AG04449 (cell line): ENCODE measurements at regions not wholly inside any gene's neighbourhood (a gene's known extent, or its start where the extent isn't known, plus 50 kb on each side); places are given as distances from the start of the nearest gene placed in this dataset.
"Not testable (repeated sequence)": the region's sequence is repeated elsewhere in the genome, so short reads cannot be mapped to it uniquely, and the experiment has no call there.

Experiments used
- CTCF ChIA-PET: fragments of 350-600 bp; formaldehyde crosslinking; extraction: SDS; loops from one replicate; lab custom pipeline; 2021; ENCODE audit warnings: antibody characterized with exemption; lab: Yijun Ruan, JAX
- POLR2A ChIA-PET: fragments of 400-600, 350-600 bp; formaldehyde crosslinking; extraction: SDS; loops from one replicate; lab custom pipeline; 2020; ENCODE audit warnings: antibody characterized with exemption, inconsistent platforms; lab: Yijun Ruan, JAX
- DNase-seq: peaks from one replicate; pipeline ENCODE4 v3.0.0-alpha.2; 2010; ENCODE audit warnings: low read depth, low spot score
- H3K4me3 ChIP-seq: 2 replicates; pipeline ENCODE4 v1.5.1; 2011; ENCODE audit warnings: low read depth, mild to moderate bottlenecking, control low read depth, low read length

DNA sequence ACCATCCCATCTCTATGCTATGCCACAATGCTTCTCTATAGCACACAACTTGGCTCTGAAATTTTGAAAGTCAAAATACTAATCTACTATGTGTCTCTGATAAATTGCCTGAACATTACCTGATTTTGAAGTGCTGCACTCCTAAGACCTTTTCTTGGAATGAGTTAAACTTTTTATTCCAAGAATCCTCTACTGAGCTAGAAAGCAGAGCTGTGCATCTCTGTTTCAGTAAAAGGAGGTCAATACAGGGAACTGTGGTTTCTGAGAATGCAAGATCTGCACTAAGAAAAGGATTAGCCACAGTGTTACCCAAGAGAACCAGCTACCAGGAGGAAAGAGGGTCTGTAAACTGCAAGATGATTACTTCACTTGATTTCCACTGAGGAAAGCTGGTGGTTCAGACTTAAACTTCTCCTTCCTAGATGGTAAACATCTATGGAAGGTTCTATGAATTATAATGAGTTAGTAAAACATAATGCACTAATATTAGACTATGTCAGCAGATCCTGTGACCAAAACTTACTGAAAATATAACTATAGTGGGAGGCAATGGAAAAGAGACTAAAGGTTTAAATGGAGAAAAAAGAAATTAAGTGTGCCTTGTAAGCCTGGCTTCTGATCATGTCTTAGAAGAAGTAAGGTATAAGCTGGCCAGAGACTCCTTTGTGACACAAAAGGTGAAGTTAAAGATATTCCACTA lies 588.0 kb upstream of the DEFB115 start:
- DNase-seq, POLR2A ChIA-PET, CTCF ChIA-PET, H3K4me3 ChIP-seq: not testable (repeated sequence)

DNA sequence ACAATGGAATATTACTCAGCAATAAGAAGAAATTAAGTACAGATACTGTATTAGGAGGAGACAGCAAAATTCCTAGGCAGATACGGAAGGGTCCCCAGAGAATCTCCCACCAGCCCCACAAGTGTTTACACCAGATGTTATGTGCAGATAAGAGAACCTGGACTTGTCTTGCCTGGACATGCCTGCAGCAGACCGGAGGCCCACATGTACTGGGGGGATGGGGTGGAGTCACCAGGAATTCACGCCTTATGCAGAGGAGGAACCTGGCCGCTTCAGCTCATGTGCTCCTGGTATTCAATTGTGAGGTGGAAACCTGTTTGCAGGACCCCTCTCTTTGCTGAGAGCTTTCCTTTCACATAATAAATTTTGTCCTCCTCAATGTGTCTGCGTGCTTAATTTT lies 586.3 kb upstream of the DEFB115 start:
- POLR2A ChIA-PET, CTCF ChIA-PET, DNase-seq, H3K4me3 ChIP-seq: not testable (repeated sequence)

DNA sequence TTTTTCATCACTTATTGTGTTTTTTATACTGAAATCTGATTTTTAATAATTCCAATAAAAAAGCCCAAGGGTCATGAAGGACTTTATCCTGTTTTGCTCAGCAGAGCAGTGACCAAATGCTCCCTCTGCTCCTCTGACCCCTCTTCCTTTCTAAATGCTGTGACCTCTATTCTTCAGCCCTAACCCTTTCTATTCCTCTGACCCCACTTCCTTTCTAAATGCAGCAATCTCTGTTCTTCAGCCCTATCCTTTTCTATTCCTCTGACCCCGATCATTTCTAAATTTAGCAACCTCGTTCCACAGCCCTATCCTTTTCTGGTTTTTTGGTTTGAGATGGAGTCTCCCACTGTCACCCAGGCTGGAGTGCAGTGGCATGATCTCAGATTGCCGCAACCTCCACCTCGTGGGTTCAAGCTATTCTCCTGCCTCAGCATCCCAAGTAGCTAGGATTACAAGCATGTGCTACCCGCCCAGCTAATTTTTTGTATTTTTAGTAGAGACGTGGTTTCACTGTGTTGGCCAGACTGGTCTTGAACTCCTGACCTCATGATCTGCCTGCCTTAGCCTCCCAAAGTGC lies 581.4 kb upstream of the DEFB115 start:
- CTCF ChIA-PET, POLR2A ChIA-PET: not testable (repeated sequence)

DNA sequence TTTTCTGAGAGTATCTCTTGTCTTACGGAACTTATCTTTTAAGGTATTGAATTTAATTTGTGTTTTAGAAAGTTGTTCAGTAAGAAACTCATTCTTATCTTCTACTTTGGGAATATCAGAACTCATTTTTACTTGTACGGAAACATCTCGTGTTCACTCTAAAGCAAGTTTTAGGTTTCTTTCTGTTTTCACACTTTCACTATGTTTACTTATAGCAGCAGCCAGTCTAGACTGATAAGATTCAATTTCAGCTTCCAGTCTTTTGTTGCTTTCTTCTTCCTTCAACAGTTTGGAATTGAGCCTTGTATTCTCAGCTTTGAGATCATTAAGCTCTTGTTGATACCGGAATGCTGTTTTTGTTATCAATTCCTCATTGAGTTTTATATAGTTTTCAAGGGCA lies 575.2 kb upstream of the DEFB115 start:
- CTCF ChIA-PET, DNase-seq, H3K4me3 ChIP-seq, POLR2A ChIA-PET: not testable (repeated sequence)

More for the DNA sequence above, 581.4 kb upstream of the DEFB115 start:
- not testable (repeated sequence) for H3K4me3 ChIP-seq, DNase-seq

DNA sequence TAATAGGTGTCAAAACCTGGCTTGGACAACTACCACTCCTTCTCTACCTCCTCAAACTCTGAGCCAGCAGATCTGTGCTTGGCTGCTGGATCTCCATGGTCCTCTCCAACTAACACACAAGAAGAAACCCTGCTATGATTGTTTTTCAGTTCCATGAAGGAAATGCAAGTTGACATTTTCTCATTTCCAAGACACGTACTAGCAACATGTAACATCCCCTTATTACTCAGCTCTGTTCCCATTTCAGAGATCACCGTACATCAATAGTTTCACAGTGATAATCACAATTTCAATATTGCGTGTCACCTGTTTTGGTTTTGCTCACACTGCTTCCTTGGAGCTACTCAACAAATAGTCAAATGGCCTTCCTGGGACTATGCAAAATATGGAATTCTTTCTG lies 544.6 kb upstream of the DEFB115 start:
- H3K4me3 ChIP-seq, POLR2A ChIA-PET, CTCF ChIA-PET, DNase-seq: not testable (repeated sequence)

DNA sequence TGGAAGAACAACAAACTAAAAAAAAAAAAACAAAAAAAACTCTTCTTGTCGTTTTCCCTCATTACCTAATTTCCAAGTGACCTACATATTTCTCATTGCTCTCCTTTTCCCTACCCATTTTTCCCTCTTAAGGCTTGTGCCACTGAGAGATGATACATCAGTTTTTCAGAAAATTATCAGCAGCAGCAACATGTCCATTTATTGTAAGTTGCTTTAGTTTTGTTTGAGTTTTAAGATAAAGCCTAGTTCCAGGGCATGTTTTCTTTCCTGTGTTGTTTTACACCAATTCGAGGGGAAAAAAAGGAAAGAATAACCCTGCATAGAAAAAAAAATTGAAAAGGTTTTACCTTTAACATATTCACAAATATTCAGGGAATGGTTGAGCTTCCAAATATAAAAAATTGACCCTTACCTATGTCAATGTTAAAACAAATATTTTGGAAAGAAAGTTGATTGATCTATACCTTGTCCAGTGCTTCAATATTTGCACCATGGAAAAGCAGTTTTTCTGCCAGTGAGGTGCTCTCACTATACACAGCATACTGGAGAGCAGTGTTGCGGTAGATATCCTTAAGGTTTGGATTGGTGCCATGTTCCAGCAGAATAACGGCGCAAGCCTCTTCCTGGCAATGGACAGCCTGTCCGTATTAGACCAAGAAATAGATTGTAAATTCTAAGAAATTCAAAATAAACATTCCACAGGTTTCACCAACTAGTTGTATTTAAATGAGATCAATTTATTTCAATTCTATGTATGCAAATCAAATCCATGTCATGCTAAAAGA lies 537.9 kb upstream of the DEFB115 start:
- CTCF ChIA-PET, POLR2A ChIA-PET, DNase-seq, H3K4me3 ChIP-seq: not testable (repeated sequence)

DNA sequence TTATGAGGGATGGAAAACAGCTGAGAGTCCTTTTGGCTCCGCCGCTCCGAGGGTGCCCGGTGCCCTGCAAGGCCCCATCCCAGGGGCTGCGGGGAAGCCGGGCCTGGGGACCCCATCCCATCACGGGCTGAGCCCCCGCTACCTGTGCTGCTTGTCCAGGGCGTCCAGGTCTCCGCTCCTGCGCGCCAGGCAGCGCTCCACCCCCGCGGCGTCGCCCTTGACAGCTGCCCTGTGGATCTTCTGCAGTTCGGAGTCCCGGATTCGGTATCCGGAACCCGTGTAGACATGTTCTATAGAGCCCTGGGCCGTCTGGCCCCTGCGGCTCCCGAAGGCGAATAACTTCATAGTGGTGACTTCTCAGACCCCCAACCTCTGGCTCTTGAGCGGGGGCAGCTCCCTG lies 534.0 kb upstream of the DEFB115 start:
- H3K4me3 ChIP-seq, DNase-seq, CTCF ChIA-PET, POLR2A ChIA-PET: not testable (repeated sequence)

DNA sequence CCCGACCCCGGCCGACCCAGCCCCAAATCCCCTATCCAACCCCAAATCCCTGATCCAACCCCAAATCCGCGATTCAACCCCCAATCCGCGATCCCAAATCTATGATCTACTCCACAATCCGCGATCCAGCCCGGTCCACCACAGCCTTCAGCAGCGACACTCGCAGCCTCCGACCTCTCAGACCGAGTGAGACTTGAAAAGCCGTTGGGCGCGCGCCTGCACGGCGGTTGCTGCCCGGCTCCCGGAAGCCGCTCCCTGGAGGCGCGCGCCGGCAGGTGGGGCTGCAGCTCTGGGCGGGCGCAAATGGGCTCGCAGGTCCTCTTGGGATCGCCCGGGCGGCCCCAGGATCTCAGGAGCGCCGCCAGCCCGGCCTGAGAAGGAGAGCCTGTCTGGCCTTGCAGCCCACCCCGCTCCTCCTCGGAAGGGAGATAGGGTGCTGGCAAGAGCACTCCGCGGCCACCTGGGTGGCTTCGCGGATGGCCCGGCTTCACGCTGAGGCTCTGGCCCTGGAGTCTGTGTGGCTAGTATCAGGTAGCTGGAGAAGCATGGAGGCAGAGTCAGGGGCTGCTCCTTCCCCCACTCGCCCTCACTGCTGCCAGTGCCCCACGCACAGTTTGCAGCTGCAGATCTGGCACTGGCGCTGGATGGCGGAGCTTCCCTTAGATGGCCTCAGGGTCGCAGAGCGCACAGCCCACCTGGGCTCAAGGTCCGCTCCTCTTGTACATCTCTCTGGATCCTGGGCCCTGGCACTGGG lies 533.4 kb upstream of the DEFB115 start:
- DNase-seq, H3K4me3 ChIP-seq, POLR2A ChIA-PET, CTCF ChIA-PET: not testable (repeated sequence)

DNA sequence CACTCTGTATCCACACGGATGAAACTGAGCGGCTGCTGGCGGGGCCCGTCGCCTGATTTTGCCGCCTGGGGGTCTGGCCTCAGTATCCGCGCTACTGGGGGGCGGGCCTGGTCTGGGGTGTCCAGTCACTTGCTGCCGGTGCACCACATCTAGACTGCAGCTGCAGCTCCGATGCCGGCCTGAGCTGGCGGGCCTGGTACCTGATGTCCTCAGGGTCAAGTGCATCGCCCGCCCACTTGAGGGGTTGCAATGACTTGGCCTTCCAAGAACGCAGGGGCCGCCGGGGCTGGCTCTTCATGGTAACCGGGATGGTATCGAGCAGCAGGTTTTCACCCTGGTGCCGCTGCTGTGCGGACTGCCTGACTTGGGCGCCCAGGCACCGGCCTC lies 532.8 kb upstream of the DEFB115 start:
- CTCF ChIA-PET, DNase-seq, H3K4me3 ChIP-seq, POLR2A ChIA-PET: not testable (repeated sequence)

DNA sequence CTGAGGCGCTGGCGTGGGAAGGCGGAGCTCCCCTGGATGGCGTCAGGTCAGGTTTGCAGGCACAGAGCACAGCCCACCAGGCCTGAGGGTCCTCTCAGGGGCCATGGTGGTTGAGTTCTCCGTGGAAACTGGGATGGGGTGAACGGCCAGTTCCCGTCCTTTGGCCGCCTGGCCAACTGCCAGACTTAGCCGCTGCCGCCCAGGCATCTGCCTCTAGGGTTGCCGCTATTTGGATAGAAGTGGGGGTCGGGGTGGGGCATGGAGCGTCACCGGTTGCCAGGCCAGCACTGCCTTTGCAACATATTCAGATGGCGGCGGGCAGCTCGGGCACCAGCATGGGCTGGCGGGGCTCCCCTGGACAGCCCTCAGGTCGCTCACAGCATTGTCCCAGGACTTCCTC lies 532.3 kb upstream of the DEFB115 start:
- DNase-seq, H3K4me3 ChIP-seq, POLR2A ChIA-PET, CTCF ChIA-PET: not testable (repeated sequence)

DNA sequence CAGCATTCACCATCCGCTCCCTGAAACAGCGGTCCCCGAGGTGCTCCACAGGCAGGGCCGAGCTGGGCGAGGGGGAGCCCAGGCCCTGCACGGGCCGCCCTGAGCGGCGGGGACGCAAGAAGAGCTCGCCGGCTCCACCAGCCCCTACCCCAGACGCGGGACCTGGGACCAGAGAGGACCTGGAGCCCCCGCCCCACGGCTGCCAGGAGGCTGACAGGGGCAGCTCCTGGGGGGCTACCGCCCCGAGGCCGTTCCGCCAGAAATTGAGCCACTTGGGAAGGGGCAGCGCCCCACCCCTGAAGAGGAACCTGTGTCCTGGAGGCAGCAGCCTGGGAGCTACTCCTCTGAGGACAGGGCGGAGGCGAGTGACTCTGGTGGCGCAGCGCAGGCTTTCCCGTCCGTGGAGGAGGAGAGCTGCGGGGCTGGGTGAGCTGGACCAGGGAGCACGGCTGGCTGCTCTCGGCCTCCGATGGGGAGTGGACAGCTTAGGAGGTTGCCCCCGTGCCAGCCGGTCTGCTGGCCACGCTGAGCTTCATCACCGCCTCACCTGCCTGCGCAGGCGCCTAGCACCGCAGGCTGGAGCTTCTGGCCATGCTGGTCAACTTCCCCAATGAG lies 529.1 kb upstream of the DEFB115 start:
- H3K4me3 ChIP-seq, CTCF ChIA-PET, POLR2A ChIA-PET, DNase-seq: not testable (repeated sequence)
